ENCODE measurements at regions not wholly inside any gene's neighbourhood (a gene's known extent, or its start where the extent isn't known, plus 50 kb on each side); places are given as distances from the start of the nearest gene placed in this dataset.

DNA sequence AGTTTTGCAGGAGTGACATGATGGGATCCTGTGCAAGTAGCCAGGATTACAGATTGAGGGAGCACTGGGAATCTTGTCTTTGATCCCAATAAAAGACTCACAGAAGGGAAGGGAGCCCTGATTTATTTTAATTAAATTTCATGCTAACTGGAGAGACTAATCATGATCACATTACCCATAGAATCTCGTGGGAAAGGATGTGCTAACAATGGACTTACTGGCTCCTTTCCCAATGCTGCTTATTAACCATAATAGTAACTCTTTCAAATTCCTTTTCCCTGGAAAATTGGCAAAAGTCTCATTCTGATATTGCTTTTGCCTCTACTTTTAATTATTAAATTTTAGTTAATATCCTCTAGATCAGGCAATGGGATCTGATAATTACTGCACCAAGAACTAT lies 174.8 kb upstream of the AVPR1A start:
- Histone ChIP-seq H3K36me3 (no peaks in the 10 kb centered on the region), H3K9me3 (no peaks in the 10 kb centered on the region), H3K4me3 (no peak overlapping the region), H3K4me1 (no peaks in the 10 kb centered on the region), H3K27me3 (no peaks in the 10 kb centered on the region), H3K27ac (no peak overlapping the region)
- TF ChIP-seq POLR2A (IDR thresholded peaks at IDR 0.05), result no peak
- TF ChIP-seq, protein P1, sequence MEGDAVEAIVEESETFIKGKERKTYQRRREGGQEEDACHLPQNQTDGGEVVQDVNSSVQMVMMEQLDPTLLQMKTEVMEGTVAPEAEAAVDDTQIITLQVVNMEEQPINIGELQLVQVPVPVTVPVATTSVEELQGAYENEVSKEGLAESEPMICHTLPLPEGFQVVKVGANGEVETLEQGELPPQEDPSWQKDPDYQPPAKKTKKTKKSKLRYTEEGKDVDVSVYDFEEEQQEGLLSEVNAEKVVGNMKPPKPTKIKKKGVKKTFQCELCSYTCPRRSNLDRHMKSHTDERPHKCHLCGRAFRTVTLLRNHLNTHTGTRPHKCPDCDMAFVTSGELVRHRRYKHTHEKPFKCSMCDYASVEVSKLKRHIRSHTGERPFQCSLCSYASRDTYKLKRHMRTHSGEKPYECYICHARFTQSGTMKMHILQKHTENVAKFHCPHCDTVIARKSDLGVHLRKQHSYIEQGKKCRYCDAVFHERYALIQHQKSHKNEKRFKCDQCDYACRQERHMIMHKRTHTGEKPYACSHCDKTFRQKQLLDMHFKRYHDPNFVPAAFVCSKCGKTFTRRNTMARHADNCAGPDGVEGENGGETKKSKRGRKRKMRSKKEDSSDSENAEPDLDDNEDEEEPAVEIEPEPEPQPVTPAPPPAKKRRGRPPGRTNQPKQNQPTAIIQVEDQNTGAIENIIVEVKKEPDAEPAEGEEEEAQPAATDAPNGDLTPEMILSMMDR (IDR thresholded peaks at IDR 0.05), result no peak
- TF ChIP-seq EP300 (IDR thresholded peaks at IDR 0.05; ENCODE audit: low read depth), result no peak
- no peak for TF ChIP-seq POLR2AphosphoS5 (IDR thresholded peaks at IDR 0.05)
- WGBS, 2 donors (ENCODE audit: low coverage in 1 of 2), result 0 to 6% methylated on average over 1 of the region's 1 CpG
- no peak for DNase-seq
- in situ Hi-C loops (cut with MboI; ENCODE audit: low pct_ligation_motif_present in 1 of 4, low pct_unique_long_range_greater_than_20kb in 1 of 4, low sequenced_read_pairs in 3 of 4), result no loop called here
- intact Hi-C loops (cut with DNase I; ENCODE audit: low total_unique reads), result no loop called here

- intact Hi-C loops (cut with DNase I; ENCODE audit: low total_unique reads), result no loop called here
Measured at GRCh38 chr12:63323942-63324341, 172.9 kb upstream of the AVPR1A start.

GRCh38 chr12:63321373-63321772 lies 170.4 kb upstream of the AVPR1A start:
- intact Hi-C loops (cut with DNase I; ENCODE audit: low total_unique reads) (no loop called here), in situ Hi-C loops (cut with MboI; ENCODE audit: low pct_ligation_motif_present in 1 of 4, low pct_unique_long_range_greater_than_20kb in 1 of 4, low sequenced_read_pairs in 3 of 4) (no loop called here)
- 39 to 85% methylated on average over 2 of the region's 2 CpGs for WGBS, 2 donors (ENCODE audit: low coverage in 1 of 2)
- Histone ChIP-seq H3K4me1 (no peaks in the 10 kb centered on the region), H3K27ac (no peak overlapping the region), H3K9me3 (no peaks in the 10 kb centered on the region), H3K4me3 (no peak overlapping the region), H3K27me3 (no peaks in the 10 kb centered on the region), H3K36me3 (no peaks in the 10 kb centered on the region)
- DNase-seq, result no peak
- no peak for TF ChIP-seq POLR2A (IDR thresholded peaks at IDR 0.05)
- TF ChIP-seq, protein P1 (IDR thresholded peaks at IDR 0.05), result no peak
- no peak for TF ChIP-seq EP300 (IDR thresholded peaks at IDR 0.05; ENCODE audit: low read depth)
- TF ChIP-seq POLR2AphosphoS5 (IDR thresholded peaks at IDR 0.05), result no peak

More at GRCh38 chr12:63323942-63324341, 172.9 kb upstream of the AVPR1A start:
- Histone ChIP-seq H3K36me3 (no peaks in the 10 kb centered on the region), H3K4me1 (no peaks in the 10 kb centered on the region), H3K9me3 (no peaks in the 10 kb centered on the region), H3K4me3 (no peak overlapping the region), H3K27ac (no peak overlapping the region), H3K27me3 (no peaks in the 10 kb centered on the region)
- in situ Hi-C loops (cut with MboI; ENCODE audit: low pct_ligation_motif_present in 1 of 4, low pct_unique_long_range_greater_than_20kb in 1 of 4, low sequenced_read_pairs in 3 of 4), result no loop called here
- 73 to 83% methylated on average over 1 to 2 of the region's 2 CpGs for WGBS, 2 donors (ENCODE audit: low coverage in 1 of 2)
- DNase-seq, result no peak
- TF ChIP-seq, protein P1 (IDR thresholded peaks at IDR 0.05), result no peak
- TF ChIP-seq POLR2AphosphoS5 (IDR thresholded peaks at IDR 0.05) (no peak), EP300 (IDR thresholded peaks at IDR 0.05; ENCODE audit: low read depth) (no peak), POLR2A (IDR thresholded peaks at IDR 0.05) (no peak)

GRCh38 chr12:63319936-63320633 lies 169.1 kb upstream of the AVPR1A start:
- WGBS, 2 donors (ENCODE audit: low coverage in 1 of 2), result 78 to 85% methylated on average over 2 to 4 of the region's 4 CpGs
- no peaks in the 10 kb centered on the region for H3K4me1 ChIP-seq
- H3K36me3 ChIP-seq, result no peaks in the 10 kb centered on the region
- no peaks in the 10 kb centered on the region for H3K9me3 ChIP-seq
- no peak overlapping the region for H3K4me3 ChIP-seq
- no peak for TF ChIP-seq POLR2A (IDR thresholded peaks at IDR 0.05)
- TF ChIP-seq POLR2AphosphoS5 (IDR thresholded peaks at IDR 0.05), result no peak
- no peak for TF ChIP-seq EP300 (IDR thresholded peaks at IDR 0.05; ENCODE audit: low read depth)
- TF ChIP-seq, protein P1 (IDR thresholded peaks at IDR 0.05), result no peak
- intact Hi-C loops (cut with DNase I; ENCODE audit: low total_unique reads) (no loop called here), in situ Hi-C loops (cut with MboI; ENCODE audit: low pct_ligation_motif_present in 1 of 4, low pct_unique_long_range_greater_than_20kb in 1 of 4, low sequenced_read_pairs in 3 of 4) (no loop called here)
- no peak overlapping the region for H3K27ac ChIP-seq
- H3K27me3 ChIP-seq, result no peaks in the 10 kb centered on the region
- no peak for DNase-seq

All from transverse colon (tissue), 4 donors.